GM12891 (cell line): ENCODE measurements at regions not wholly inside any gene's neighbourhood (a gene's known extent, or its start where the extent isn't known, plus 50 kb on each side); places are given as distances from the start of the nearest gene placed in this dataset.

Experiments
- PAX5 ChIP-seq: IDR thresholded peaks from 2 replicates; pipeline ENCODE4 v1.6.1; 2011; ENCODE audit warnings: low read length, moderate library complexity, mild to moderate bottlenecking; ENCODE audit not compliant: insufficient read depth, severe bottlenecking
- POLR2A ChIP-seq: IDR thresholded peaks from 2 replicates; pipeline ENCODE4 v1.6.1; 2011; ENCODE audit warnings: low read depth, low read length, control low read depth
- POLR2AphosphoS5 ChIP-seq: IDR thresholded peaks from 2 replicates; pipeline ENCODE4 v1.6.1; 2011; ENCODE audit warnings: low read depth, low read length, control low read depth
- POU2F2 ChIP-seq: IDR thresholded peaks from 2 replicates; pipeline ENCODE4 v1.6.1; 2011; ENCODE audit warnings: low read depth, mild to moderate bottlenecking, control low read depth, low read length, moderate library complexity
- SPI1 ChIP-seq: IDR thresholded peaks from 2 replicates; pipeline ENCODE4 v1.6.1; 2011; ENCODE audit warnings: low read depth, low read length, control low read depth
- TAF1 ChIP-seq: IDR thresholded peaks from 2 replicates; pipeline ENCODE4 v1.6.1; 2011; ENCODE audit warnings: low read depth, low read length, control low read depth

GRCh38 chr1:83705091-83705490 lies 293.8 kb downstream of the TTLL7 start:
- no peak for TF ChIP-seq SPI1
- no peak for TF ChIP-seq POLR2A
- no peak for TF ChIP-seq TAF1
- no peak for TF ChIP-seq PAX5
- TF ChIP-seq POLR2AphosphoS5: no peak
- TF ChIP-seq POU2F2: no peak
